ENCODE measurements at regions not wholly inside any gene's neighbourhood (a gene's known extent, or its start where the extent isn't known, plus 50 kb on each side); places are given as distances from the start of the nearest gene placed in this dataset.

- TF ChIP-seq CTCF (IDR thresholded peaks at IDR 0.05; ENCODE audit: insufficient read depth, low read depth, low read length) (no peak), EZH2 (IDR thresholded peaks at IDR 0.05; ENCODE audit: insufficient read depth, low read length) (no peak)
These were observed 179.0 kb upstream of the NECTIN1 start for GRCh38 chr11:119907878-119908572.

Measured in astrocyte (in vitro differentiated cells and primary cell).